Activated CD4-positive, alpha-beta T cell treated with anti-CD3 and anti-CD28 coated beads, Interleukin-2, Interleukin-4, amounts not matched to agents 100 ng/mL and 50 ng/mL, durations not matched to agents 16 hours and 8 hours (primary cell): ENCODE measurements at regions not wholly inside any gene's neighbourhood (a gene's known extent, or its start where the extent isn't known, plus 50 kb on each side); places are given as distances from the start of the nearest gene placed in this dataset.
"Not testable (repeated sequence)": the region's sequence is repeated elsewhere in the genome, so short reads cannot be mapped to it uniquely, and the experiment has no call there.

Experiments
- DNase-seq: peaks from one replicate; pipeline ENCODE4 v3.0.0-alpha.2; 2020; ENCODE audit warnings: low spot score

DNA sequence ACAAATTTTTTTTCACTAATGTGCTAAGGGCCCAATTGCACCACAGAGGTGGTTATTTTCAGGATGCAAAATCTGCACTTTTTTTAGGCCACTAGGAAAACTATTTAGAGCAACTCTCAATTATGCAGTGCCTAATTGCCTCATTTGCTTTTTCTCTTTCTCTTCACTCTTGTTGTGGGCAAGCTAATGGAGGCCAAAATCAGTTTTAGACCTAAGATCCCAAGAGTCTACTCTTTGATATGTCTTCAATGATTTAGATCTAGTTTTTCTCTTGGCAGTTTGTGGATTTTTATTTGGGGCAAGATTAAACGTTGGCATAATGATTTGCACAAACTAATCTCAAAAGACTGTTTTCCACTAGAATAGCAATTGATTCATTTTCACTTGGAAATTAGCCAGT is 1996.9 kb downstream of the LRRC4C start:
- no peak for DNase-seq

DNA sequence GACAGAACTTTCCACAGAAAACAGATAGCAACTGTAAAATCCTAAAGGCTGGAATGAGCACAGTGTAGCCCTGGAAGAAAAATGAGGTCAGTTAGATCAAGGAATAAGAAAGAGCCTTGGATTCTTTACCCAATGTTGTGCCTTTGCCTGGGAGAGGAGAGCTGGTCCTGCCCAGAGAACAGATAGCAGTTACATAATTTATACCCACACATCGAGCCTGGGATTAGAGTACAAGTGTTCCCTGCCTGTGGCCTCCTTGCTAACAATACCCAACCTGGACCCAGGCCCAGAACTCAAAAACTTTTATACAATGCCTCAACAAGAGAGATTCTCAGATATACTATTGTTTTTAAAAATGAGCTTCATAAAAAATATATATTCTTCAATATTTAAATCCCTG is 1998.4 kb downstream of the LRRC4C start:
- DNase-seq, result no peak

DNA sequence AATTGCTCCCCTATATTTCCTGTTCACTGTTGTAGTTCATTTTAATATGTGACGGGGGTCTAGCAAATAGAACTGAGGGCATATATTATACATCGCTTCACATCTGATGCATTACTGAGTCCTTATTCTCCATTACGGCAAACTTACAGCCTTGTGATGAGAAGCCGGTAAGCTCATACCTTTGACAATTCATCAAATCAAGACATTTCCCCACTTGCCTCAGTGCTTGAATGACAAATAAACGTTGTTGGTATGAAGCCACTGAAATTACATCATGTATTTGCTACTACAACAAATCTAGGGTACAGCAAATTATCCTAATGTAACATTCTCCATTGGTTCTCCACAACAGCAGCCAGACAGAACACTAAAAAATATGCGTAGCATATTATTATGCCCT is 1999.8 kb downstream of the LRRC4C start:
- no peak for DNase-seq

DNA sequence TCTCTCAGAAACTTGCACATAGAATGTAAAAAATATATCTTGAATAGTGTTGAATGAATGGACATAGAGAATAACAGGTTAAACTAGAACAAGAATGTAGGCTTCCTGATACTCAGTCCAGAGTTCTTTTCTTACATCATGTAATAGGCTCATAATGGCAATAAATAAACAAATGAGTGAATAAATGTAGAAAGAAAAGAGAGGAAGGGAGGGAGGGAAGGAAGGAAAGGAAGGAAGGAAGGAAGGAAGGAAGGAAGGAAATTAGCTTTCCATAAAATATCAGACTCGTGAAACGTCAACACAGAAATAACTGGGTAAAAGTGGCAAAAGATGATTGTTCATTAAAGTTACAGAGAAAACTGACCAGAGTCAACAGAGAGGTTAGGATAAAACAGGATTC is 2001.0 kb downstream of the LRRC4C start:
- no peak for DNase-seq

DNA sequence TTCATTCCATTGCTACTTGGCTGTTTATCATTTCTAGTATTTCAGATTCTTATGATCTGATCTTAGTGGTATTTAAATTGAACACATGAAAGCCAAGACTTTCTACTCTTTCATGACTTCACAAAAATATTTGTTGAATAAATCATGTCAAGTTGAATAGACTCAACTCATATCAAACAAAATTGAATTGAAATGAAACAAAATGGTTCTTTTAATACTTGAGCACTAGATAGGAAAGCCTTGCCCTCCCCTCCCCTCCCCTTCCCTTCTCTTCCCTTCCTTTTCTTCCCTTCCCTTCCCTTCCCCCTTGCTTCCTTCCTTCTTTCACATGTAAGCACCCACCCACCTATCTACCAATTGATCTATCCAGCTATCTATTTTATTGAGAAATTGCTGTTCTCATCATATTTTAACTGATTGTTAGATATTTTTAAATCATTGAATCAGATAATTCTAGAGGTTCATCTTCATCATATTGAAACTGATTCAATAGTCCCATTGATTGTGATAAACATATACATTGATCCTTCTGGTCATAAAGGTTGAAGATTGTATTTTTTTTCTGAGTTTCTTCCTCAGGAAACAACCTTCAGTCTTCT is 2015.9 kb downstream of the LRRC4C start:
- DNase-seq, result no peak

DNA sequence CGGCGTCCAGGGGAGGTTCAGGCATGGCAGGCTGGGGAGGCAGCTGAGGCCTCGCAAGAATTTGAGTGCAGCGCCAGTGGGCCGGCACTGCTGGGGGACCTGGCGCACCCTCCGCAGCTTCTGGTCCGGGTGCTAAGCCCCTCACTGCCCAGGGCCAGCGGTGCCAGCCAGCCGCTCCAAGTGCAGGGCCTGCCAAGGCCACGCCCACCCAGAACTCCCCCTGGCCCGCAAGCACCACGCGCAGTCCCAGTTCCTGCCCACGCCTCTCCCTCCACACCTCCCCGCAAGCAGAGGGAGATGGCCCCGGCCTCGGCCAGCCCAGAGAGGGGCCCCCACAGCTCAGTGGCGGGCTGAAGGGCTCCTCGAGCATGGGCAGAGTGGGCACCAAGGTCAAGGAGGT is 2017.3 kb downstream of the LRRC4C start:
- no peak for DNase-seq

DNA sequence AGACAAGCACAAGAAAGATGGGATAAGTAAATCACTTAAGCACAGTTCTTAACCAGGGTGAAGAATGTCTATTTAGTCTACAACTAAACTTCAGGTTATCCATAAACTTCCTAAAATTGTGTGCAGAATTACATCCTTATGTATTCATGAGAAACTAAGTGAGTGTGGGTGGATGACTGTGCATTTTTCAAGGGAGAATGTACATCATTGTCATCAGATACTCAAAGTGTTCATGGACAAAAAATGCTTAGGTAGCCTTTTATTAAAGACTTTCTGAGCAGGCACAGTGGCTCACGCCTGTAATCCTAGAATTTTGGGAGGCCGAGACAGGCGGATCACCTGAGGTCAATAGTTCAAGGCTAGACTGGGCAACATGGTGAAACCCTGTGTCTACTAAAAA is 2023.8 kb downstream of the LRRC4C start:
- DNase-seq, result no peak

DNA sequence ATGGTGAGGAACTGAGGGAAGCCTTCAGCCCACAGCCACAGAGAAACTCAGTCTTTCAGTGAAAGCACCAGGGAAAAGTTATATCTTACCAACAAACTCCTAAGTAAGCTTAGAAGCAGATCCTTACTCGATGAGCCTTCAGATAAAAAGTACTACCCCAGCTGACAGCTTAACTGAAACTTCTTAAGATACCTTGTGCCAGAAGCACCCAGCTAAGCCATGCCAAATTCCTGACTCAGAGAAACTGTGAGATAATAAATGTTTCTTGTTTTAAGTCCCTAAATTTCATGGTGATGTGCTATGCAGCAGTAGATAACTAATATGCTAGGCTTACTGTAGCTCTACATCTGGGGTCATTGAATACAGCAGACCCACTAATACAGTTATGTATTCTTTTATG is 2025.0 kb downstream of the LRRC4C start:
- no peak for DNase-seq

DNA sequence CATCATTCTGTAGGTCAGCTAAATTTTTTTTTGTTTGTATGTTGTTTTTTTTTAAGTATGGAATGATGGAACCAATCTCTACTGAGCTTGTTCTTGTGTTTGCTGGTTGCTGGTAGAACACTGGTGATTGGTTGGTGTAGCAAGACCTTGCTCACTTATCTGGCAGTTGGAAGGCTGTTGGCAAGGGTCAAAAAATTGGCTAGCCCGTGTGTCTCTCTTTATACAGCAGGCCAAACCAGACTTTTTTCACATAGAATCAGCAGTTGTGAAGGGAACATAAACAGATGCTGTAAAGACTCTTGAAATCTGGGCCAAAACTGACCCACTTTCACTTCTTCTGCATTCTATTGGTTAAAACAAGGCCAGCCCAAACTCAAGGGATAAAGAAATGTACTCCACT is 2026.5 kb downstream of the LRRC4C start:
- DNase-seq, result no peak

DNA sequence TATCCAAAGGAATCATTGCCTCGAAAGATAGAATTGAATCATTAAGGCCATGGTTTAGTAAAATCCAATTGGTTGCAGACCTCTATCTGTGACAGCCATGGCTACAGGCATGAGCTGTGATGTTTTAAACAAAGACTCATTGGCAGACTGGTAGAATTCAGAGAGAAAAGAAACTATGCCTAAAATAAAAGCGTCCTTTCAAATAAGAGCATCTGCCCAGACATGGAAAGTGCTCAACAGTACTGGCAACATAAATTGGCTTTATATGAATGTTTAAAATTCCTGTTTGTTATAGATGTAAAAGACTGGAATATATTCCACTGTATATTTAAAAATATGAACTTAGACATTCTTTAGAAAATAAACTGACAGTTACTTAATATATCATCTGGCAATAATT is 2034.2 kb downstream of the LRRC4C start:
- DNase-seq, result no peak

DNA sequence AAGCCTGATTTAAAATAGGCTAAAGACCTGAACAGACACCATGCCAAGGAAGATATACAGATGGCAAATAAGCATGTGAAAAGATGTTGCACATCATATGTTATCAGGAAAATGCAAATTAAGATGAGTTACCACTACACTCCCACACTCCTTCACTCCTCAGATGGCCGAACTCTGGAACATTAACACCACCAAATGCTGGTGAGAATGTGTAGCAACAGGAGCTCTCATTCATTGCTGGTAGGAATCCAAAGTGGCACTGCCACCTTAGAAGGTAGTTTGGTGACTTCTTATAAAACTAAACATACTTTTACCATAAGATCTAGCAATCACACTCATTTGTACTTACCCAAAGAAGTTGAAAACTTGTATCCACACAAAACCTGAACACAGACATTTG is 2047.3 kb downstream of the LRRC4C start:
- DNase-seq, result no peak

DNA sequence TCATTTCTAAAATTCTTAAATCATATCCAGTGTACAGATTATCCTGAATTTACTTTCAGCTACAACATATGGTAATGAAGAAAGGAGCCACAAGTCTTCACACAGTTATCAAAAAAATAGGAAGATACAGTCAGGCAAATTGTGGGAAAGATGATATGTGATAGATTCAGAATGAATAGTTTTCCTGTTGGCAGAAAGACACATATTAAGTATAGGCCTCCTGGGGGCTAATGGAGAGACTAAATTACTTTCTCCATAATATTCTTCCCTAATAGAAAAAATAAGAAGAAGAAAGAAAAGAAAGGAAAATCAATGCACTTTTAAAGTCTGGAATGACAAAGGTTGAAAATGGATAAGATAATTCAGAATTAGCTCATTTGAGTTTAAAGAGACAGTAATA is 2073.5 kb downstream of the LRRC4C start:
- DNase-seq, result no peak

DNA sequence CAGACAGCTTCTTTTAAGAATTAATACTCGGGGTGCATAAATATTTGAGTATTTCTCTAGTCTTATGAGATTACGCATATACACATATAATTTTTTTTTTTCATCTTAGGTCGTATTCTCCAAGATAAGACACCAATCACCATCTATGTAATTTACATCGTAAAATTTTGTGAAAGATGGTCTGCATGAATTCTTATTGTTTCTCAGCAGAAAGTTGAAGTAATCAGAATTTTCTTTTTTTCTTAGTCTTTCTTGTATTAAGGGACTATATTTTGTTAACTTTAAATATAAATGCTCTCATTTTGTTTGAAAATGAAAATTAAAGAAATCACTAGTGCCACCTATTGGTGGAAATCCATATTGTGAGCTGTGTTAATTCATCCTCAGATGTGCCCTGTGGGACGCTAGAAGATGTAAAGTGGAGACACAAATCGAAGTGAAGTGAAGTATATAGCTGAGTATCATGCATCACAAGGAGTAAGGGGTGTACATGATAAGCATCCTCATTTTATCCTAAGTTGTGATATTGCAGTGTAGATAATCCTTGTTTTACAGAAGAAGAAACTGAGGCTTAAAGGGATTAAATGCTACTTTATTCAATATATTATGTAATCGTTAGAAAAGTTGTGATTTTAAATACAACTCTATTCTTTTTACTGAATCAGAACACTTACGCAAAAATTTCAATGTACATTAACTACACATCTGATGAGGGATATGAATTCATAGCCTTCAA is 2084.3 kb downstream of the LRRC4C start:
- peak; percentile 40 for DNase-seq

DNA sequence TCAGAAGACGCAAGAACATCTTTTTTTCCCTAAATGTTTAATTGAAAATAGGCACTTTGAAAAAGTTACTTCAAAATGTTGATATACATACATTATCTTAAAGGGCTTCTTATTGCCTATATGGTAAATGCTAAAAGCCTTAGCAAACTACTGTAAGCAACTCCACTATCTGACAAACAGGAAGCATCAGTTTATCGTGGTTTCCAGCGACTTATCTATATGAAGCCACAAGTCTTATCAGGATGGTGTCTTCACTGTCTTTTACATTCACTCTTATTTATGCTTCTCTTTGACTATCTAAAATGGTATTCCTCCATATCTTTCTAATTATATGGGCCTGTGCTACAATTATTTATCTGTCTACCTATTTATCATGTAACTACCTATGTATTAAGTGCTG is 2091.9 kb downstream of the LRRC4C start:
- DNase-seq, result no peak

DNA sequence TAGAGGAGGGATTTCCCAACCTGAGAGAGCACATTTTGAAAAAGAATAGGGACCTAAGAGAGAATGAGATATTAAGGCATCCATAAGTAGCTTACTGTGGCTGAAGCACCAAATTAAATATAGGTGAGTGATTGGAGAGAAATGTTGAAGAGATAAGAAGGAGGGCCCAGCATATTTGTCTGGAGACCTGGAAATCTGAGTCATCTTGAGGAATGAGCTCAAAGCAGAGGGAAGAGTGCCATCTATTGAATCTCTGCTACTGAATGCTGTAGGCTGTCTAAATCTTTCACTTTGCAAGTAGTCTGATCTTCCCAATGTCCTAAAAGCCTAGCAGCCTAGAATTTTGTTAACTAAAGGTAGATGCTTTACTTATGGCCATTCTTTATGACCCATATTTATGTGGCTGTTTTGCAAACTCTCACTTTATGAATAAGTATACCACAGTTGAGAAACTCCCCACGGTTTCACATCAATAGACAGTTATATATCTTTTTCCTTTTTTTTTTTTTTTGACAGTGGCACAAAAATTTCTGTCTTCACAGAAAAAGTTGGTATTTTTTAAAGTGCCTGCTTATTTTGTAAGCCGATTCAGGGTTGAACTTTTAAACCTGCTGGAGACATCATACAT is 2093.5 kb downstream of the LRRC4C start:
- no peak for DNase-seq

DNA sequence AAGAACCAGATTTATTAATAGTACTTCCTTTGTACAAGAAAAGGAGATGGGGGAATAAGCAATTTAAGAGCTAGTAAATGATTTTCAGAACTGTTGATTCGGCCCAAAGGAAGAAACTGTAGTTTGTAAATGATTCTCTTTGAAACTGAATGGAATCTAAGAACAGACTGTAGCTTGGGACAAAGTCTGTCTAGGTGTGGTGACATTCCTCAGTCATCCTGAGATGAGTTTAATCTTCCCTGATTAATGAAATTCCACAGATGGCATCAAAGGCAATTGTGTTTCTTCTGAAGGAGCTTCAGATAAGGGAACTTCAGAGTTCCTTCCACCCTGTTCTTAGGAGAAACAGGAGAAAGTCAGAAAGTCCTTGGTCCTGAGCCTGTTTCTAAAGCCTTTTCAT is 2095.9 kb downstream of the LRRC4C start:
- no peak for DNase-seq

DNA sequence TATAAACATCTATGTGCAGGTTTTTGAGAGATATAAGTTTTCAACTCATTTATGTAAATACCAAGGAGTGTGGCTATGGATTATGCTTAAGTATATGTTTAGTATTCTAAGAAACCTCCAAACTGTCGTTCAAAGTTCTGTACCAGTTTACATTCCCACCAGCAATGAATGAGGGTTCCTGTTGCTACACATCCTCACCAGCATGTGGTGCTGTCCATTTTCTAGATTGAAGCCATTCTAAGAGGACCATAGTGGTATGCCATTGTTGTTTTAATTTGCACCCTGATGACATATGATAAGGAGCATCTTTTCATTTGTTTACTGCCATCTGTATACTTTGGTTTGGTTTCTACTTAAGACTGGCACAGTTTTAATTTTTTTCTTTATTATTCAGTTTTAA is 2097.9 kb downstream of the LRRC4C start:
- DNase-seq, result no peak

DNA sequence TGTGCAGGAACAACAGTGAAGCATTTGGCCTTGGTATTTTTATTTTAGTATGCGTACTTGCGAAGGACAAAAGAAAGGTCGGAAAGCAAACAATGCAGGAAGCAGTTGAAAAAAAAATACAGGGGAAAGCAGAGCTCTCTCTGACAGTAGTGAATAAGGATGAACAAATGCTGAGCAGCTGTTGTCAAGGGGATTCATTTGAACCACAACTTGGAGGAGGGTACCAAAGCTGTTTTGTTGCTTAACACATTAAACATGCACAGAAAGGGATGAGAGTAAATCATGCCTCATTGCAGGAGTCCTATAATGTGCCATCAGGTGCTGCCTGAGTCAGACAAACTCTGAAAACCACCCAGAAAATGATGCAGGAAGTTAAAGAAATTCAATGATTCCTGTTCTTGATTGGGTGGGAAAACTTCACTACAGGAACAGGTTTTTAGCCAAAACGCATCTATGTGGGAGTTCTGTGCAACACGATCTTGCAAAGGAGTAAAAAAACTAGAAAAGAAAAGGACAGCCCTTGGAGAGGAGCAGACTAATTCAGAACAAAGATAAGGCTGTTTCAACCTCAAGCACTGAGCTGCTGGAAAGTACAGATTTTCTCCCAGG is 2113.5 kb downstream of the LRRC4C start:
- DNase-seq, result no peak

DNA sequence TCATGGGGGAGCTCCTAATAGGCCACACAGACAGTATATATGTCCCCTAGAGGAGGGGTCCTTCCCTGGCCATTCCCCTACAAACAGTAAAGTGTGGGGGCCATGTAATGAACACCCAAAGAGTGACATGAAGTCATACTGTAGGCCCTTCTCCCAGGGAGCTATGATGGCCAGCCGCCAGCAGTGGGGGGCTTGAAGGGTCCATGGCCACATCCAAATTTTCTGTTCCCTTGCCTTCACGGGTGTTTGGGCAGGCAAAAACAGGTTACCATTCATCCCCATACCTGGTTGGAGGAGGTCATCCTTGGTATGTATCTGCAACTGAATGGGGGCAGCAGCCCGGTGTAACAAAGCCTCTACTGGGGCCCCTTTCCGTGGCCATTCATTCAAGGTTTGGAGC is 2118.0 kb downstream of the LRRC4C start:
- DNase-seq, result no peak

DNA sequence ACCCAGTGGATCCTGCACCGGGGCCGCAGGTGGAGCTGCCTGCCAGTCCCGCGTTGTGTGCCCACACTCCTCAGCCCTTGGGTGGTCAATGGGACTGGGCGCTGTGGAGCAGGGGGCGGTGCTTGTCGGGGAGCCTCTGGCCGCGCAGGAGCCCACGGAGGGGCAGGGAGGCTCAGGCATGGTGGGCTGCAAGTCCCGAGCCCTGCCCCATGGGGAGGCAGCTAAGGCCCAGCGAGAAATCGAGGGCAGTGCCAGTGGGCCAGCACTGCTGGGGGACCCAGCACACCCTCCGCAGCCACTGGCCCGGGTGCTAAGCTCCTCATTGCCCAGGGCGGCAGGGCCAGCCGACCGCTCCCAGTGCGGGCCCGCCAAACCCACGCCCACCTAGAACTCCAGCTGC is 2126.4 kb downstream of the LRRC4C start:
- DNase-seq, result not testable (repeated sequence)

DNA sequence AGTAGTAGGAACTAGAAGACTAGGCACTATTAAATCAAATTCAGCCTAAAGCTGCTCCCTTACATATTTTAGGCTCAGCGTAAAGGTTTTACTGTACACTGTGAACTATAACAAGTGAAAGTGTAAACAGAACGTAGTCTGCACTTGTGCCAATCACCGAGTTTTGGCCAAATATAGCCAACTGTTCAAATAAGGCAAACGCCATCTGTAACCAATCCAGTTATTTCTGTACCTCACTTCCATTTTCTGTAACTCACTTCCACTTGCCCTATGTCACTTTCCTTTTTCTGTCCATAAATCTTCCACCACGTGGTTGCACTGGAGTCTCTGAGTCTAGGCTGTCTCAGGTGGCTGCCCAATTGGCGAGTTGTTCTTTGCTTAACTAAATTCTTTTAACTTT is 2132.2 kb downstream of the LRRC4C start:
- DNase-seq, result no peak

DNA sequence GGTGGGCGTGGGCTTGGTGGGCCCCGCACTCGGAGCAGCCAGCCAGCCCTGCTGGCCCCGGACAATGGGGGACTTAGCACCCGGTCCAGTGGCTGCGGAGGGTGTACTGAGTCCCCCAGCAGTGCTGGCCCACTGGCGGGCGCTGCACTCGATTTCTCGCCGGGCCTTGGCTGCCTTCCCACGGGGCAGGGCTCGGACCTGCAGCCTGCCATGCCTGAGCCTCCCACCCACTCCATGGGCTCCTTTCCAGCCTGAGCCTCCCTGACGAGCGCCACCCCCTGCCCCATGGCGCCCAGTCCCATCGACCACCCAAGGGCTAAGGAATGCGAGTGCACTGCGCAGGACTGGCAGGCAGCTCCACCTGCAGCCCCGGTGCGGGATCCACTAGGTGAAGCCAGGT is 2147.6 kb downstream of the LRRC4C start:
- not testable (repeated sequence) for DNase-seq

DNA sequence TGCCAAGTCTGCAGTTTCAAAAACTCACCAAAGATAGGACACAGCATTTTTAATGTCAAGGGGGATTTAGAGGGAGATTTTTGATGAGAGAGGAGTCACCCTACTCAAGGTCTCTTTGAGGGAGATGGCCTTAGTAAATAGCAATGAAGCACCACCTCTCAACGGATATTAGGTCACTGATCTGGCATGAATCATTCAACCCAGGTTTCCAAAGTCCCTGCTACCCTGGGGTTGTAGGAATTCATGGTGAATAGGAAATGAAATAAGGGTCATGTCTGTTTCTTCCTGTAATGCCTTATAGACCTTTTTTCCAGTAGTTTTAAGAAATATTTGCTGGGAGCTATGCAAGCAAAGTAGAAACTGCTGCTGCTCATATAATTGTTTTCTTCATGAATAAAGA is 2154.9 kb downstream of the LRRC4C start:
- DNase-seq, result no peak
